ENCODE measurements at regions not wholly inside any gene's neighbourhood (a gene's known extent, or its start where the extent isn't known, plus 50 kb on each side); places are given as distances from the start of the nearest gene placed in this dataset.

DNA sequence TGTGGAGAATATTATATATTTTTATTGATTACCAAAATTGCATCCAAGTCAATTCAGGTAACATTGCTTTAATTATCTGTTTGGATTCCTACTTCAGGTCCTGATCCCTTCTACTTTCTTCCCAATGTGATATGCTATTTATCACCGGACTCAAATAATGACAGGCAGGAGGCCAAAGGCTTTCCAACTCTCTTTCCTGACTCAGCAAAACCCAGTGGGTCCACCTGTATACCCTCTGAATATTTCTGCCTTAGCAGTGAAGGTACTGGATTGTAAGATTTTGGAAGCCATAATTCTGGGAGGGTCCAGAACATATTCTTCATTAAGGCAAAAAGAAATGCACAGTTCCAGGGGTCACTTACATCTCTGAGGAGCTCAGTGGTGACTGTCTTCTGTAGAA is 260.2 kb upstream of the UBASH3B start:
- no peak overlapping the region for H3K27ac ChIP-seq
- TF ChIP-seq, protein P1, sequence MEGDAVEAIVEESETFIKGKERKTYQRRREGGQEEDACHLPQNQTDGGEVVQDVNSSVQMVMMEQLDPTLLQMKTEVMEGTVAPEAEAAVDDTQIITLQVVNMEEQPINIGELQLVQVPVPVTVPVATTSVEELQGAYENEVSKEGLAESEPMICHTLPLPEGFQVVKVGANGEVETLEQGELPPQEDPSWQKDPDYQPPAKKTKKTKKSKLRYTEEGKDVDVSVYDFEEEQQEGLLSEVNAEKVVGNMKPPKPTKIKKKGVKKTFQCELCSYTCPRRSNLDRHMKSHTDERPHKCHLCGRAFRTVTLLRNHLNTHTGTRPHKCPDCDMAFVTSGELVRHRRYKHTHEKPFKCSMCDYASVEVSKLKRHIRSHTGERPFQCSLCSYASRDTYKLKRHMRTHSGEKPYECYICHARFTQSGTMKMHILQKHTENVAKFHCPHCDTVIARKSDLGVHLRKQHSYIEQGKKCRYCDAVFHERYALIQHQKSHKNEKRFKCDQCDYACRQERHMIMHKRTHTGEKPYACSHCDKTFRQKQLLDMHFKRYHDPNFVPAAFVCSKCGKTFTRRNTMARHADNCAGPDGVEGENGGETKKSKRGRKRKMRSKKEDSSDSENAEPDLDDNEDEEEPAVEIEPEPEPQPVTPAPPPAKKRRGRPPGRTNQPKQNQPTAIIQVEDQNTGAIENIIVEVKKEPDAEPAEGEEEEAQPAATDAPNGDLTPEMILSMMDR (conservative IDR thresholded peaks at IDR 0.05): no peak
- no peak for TF ChIP-seq ZFX (IDR thresholded peaks at IDR 0.05)

DNA sequence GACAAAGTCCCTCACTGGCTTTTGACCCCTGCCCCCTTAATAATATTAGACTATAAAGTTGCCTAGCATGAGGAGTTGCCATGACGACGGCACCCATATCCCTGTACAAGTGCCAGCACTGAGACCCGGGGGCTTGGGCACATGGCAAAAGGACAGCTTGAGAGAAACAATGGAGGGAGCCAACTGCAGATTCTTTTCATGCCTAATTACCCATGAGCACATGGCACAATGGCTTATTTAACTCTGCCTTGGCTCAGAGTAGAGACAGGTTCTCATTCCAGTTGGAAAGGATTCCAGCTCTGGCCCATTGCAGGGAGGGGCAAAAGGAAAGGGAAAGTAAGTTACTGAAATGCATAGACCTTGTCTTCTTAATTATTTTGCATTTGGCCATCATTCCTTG is 261.2 kb upstream of the UBASH3B start:
- no peak for TF ChIP-seq ZFX (IDR thresholded peaks at IDR 0.05)
- TF ChIP-seq, protein P1 (conservative IDR thresholded peaks at IDR 0.05): no peak
- H3K27ac ChIP-seq: no peak overlapping the region

DNA sequence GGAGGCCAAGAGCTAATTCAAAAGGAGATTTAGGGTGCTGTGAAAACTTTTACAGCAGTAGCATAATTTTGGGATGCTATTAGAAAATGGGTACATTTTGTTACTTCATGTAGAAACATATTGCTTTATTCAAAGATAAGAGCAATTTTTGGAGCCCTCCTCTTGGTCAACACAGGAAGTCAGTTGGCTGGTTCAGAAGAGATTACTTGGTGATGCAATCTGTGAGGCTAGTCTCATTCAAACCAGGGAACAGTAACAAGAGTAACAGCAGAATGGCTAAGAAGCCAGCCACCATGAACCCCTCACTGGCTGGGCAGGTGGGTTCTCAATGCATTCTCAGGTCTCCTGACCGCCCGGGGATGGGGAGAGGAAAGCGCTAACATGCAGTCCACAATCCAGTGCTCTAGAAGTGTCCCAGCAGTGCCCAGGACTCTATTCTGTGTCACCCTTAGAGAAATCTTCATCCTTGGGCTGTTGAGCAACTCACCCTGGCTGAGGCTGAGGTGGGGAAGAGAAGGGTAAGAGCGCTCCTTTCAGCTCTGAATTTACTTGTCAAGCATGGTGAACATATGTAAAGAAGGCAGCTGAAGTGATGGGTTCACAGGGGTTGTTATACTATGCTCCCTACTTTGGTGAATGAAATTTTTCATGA is 262.2 kb upstream of the UBASH3B start:
- TF ChIP-seq, protein P1 (conservative IDR thresholded peaks at IDR 0.05): no peak
- no peak for TF ChIP-seq ZFX (IDR thresholded peaks at IDR 0.05)
- H3K27ac ChIP-seq: no peak overlapping the region

DNA sequence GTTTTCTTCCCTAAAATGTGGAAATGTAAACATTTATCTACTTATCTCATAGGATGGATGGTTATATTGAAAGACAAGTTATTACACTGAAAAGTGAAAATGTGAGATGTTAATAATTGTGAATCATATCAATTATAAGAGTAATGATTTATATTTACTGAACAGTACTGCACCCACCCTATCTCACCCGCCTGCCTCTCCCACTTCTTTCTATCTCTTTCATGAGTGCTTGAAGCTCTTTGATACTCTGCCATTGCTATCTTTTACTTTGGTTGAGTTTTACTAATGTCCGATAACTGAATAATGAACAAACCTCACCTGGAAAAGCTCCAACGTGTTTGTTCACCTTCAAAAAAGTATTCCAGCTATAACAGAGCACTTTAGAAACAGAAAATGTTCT is 263.0 kb upstream of the UBASH3B start:
- no peak overlapping the region for H3K27ac ChIP-seq
- no peak for TF ChIP-seq ZFX (IDR thresholded peaks at IDR 0.05)
- TF ChIP-seq, protein P1 (conservative IDR thresholded peaks at IDR 0.05): no peak

DNA sequence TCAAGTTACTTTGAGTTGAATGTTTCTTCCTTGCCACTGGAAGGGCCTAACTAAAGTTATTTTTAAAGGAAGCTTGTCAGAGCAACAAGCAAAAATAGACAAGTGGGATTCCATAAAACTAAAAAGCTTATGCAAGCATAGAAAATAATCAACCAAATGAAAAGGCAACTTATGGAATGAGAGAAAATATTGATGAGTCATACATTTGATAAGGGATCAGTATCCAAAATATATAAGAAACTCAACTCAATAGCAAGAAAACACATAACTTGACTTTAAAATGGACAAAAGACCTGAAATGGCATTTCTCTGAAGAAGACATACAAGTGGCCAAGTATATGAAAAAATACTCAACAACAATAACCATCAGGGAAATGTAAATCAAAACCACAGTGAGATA is 264.5 kb upstream of the UBASH3B start:
- TF ChIP-seq, protein P1 (conservative IDR thresholded peaks at IDR 0.05): no peak
- no peak for TF ChIP-seq ZFX (IDR thresholded peaks at IDR 0.05)
- H3K27ac ChIP-seq: no peak overlapping the region

DNA sequence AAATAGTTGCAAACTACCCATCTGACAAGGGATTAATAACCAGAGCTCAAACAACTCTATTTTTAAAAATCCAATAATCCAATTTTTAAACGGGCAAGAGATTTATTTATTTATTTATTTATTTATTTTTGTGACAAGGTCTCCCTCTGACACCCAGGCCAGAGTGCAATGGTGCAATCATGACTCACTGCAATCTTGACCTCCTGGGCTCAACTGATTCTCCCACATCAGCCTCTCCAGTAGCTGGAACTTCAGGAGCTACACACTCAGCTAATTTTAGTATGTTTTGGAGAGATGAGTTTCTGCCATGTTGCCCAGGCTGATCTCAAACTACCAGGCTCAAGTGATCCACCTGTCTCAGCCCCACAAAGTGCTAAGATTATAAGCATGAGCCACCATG is 267.2 kb upstream of the BLID start:
- no peak for TF ChIP-seq ZFX (IDR thresholded peaks at IDR 0.05)
- TF ChIP-seq, protein P1 (conservative IDR thresholded peaks at IDR 0.05): no peak
- H3K27ac ChIP-seq: no peak overlapping the region

DNA sequence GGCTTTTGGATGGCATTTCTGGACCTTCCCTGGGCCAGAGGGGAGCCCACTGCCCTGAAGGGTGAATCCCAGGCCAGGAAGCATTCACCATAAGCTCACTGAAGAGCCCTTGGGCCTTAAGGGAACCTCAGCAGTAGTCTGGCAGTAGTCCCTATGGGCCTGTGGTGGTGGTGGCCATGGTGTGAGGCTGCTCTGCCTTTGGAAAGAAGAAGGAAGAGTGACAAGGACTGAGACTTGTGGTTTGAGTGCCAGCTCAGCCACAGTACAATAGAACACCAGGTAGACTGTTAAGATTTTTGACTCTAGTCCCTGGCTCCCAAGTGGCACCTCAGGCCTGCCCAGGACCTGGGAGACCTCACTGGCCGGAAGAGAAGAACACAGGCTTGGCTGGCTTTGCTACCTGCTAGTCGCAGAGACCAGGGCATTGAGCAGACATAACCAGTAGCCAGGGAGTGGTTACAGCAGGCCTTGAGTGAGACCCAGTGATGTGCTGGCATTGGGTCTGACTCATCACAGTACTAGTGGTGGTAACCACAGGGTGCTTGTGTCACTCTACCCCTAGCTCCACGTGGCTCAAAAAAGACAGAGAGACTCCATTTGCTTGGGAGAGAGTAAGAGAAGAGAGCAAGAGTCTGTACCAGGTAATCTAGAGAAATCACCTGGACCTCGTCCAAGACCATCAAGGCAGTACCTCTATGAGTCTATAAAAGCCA is 259.8 kb upstream of the BLID start:
- TF ChIP-seq, protein P1 (conservative IDR thresholded peaks at IDR 0.05): no peak
- no peak for TF ChIP-seq ZFX (IDR thresholded peaks at IDR 0.05)
- no peak overlapping the region for H3K27ac ChIP-seq

Measured in C4-2B (cell line).